MCF 10A (cell line): ENCODE measurements at regions not wholly inside any gene's neighbourhood (a gene's known extent, or its start where the extent isn't known, plus 50 kb on each side); places are given as distances from the start of the nearest gene placed in this dataset.

Experiments
- BruUV-seq: library from RNA; stranded (reverse); fragments of 400-500 nt; replicated peaks from 2 replicates; lab custom pipeline; 2021; lab: Mats Ljungman, UMichigan
- CTCF ChIA-PET: fragments of 300-600 bp; sonication (Branson Sonifier 250); formaldehyde crosslinking; extraction: SDS; loops from one replicate; lab custom pipeline; 2021; ENCODE audit warnings: antibody characterized with exemption, inconsistent platforms; lab: Yijun Ruan, JAX
- POLR2A ChIA-PET: fragments of 300-600, 350-650 bp; sonication (Branson Sonifier 250); formaldehyde crosslinking; extraction: SDS; loops from one replicate; lab custom pipeline; 2020; ENCODE audit warnings: antibody characterized with exemption, inconsistent platforms; lab: Yijun Ruan, JAX
- DNase-seq: peaks from one replicate; pipeline ENCODE4 v3.0.0-alpha.2; 2018; ENCODE audit not compliant: unreplicated experiment
- H3K27ac Mint-ChIP-seq: one replicate; pipeline ENCODE4 v1.8.0; 2022; ENCODE audit warnings: mild to moderate bottlenecking, low read depth, mixed read lengths; ENCODE audit not compliant: unreplicated experiment
- H3K27me3 Mint-ChIP-seq: one replicate; pipeline ENCODE4 v1.8.0; 2022; ENCODE audit warnings: mixed read lengths; ENCODE audit not compliant: insufficient read depth, unreplicated experiment
- H3K36me3 Mint-ChIP-seq: one replicate; pipeline ENCODE4 v1.8.0; 2022; ENCODE audit warnings: mild to moderate bottlenecking, moderate library complexity, mixed read lengths; ENCODE audit not compliant: insufficient read depth, unreplicated experiment
- H3K4me1 Mint-ChIP-seq: one replicate; pipeline ENCODE4 v1.8.0; 2022; ENCODE audit warnings: mixed read lengths; ENCODE audit not compliant: insufficient read depth, unreplicated experiment
- H3K4me3 Mint-ChIP-seq: one replicate; pipeline ENCODE4 v1.8.0; 2022; ENCODE audit warnings: mild to moderate bottlenecking, moderate library complexity, mixed read lengths; ENCODE audit not compliant: unreplicated experiment
- H3K9me3 Mint-ChIP-seq: one replicate; pipeline ENCODE4 v1.8.0; 2022; ENCODE audit warnings: mixed read lengths; ENCODE audit not compliant: unreplicated experiment
- CTCF ChIP-seq: fragments of 200-600 bp; IDR thresholded peaks from one replicate; pipeline ENCODE4 v1.8.0; 2022; ENCODE audit warnings: antibody characterized with exemption, mild to moderate bottlenecking; ENCODE audit not compliant: unreplicated experiment
- intact Hi-C: fragments of 100-400 bp; cut with micrococcal nuclease; formaldehyde crosslinking; loops from 2 replicates; pipeline ENCODE4 v1.14.1; 2022

GRCh38 chr2:41066168-41066567 is 614.3 kb upstream of the SLC8A1 start:
- ChIA-PET CTCF (no interaction called here), POLR2A (no interaction called here)
- Mint-ChIP-seq H3K27ac (no peak overlapping the region), H3K4me1 (no peaks in the 10 kb centered on the region), H3K27me3 (peaks cover 66% of the 10 kb centered on the region), H3K36me3 (no peaks in the 10 kb centered on the region), H3K9me3 (no peaks in the 10 kb centered on the region), H3K4me3 (no peak overlapping the region)
- no peak for DNase-seq
- intact Hi-C loops, result no loop called here
- BruUV-seq, result no TSS peak
- TF ChIP-seq CTCF, result no peak

GRCh38 chr2:41068740-41069139 is 616.9 kb upstream of the SLC8A1 start:
- Mint-ChIP-seq H3K9me3 (no peaks in the 10 kb centered on the region), H3K27ac (no peak overlapping the region), H3K4me1 (no peaks in the 10 kb centered on the region), H3K27me3 (peaks cover 88% of the 10 kb centered on the region), H3K36me3 (no peaks in the 10 kb centered on the region), H3K4me3 (no peak overlapping the region)
- intact Hi-C loops, result no loop called here
- no TSS peak for BruUV-seq
- TF ChIP-seq CTCF, result no peak
- no peak for DNase-seq
- ChIA-PET CTCF (no interaction called here), POLR2A (no interaction called here)

- Mint-ChIP-seq H3K36me3 (no peaks in the 10 kb centered on the region), H3K27me3 (peaks cover 46% of the 10 kb centered on the region), H3K4me3 (no peak overlapping the region), H3K9me3 (peaks cover 7% of the 10 kb centered on the region), H3K4me1 (no peaks in the 10 kb centered on the region), H3K27ac (no peak overlapping the region)
- DNase-seq, result no peak
- no TSS peak for BruUV-seq
- intact Hi-C loops, result no loop called here
- ChIA-PET CTCF (no interaction called here), POLR2A (no interaction called here)
- no peak for TF ChIP-seq CTCF
These were observed 626.5 kb upstream of the SLC8A1 start for GRCh38 chr2:41078341-41078740.

- ChIA-PET CTCF (no interaction called here), POLR2A (no interaction called here)
- no TSS peak for BruUV-seq
- peaks cover 7% of the 10 kb centered on the region for H3K9me3 Mint-ChIP-seq
- H3K27me3 Mint-ChIP-seq, result peaks cover 39% of the 10 kb centered on the region
- H3K4me3 Mint-ChIP-seq, result no peak overlapping the region
- no peaks in the 10 kb centered on the region for H3K36me3 Mint-ChIP-seq
- TF ChIP-seq CTCF, result no peak
- intact Hi-C loops, result no loop called here
- H3K27ac Mint-ChIP-seq, result no peak overlapping the region
- H3K4me1 Mint-ChIP-seq, result no peaks in the 10 kb centered on the region
- DNase-seq, result no peak
These were observed 627.1 kb upstream of the SLC8A1 start for GRCh38 chr2:41079011-41079410.
